ACC112 (cell line): ENCODE measurements at regions not wholly inside any gene's neighbourhood (a gene's known extent, or its start where the extent isn't known, plus 50 kb on each side); places are given as distances from the start of the nearest gene placed in this dataset.

ENCODE experiments used
- H2AFZ ChIP-seq: fragments of 200-600 bp; sonication (generic); one replicate; pipeline ENCODE4 v1.6.0; 2017; ENCODE audit warnings: antibody characterized with exemption, low read length; ENCODE audit not compliant: unreplicated experiment
- H3K27ac ChIP-seq: fragments of 200-600 bp; sonication (generic); 2 replicates; pipeline ENCODE4 v1.5.1; 2014; ENCODE audit warnings: low read depth, mild to moderate bottlenecking, antibody characterized with exemption, low read length, moderate library complexity
- H3K27me3 ChIP-seq: fragments of 200-600 bp; sonication (generic); 2 replicates; pipeline ENCODE4 v1.6.1; 2014; ENCODE audit warnings: mild to moderate bottlenecking, antibody characterized with exemption, low read length, moderate library complexity, mixed read lengths; ENCODE audit not compliant: insufficient read depth
- H3K36me3 ChIP-seq: fragments of 200-600 bp; sonication (generic); 2 replicates; pipeline ENCODE4 v1.6.1; 2016; ENCODE audit warnings: mild to moderate bottlenecking, antibody characterized with exemption, low read length, moderate library complexity, mixed read lengths; ENCODE audit not compliant: insufficient read depth
- H3K4me1 ChIP-seq: fragments of 200-600 bp; sonication (generic); one replicate; pipeline ENCODE4 v1.6.1; 2016; ENCODE audit warnings: low read length, mixed read lengths; ENCODE audit not compliant: insufficient read depth, unreplicated experiment, control insufficient read depth
- H3K4me3 ChIP-seq: fragments of 200-600 bp; sonication (generic); 2 replicates; pipeline ENCODE4 v1.5.1; 2014; ENCODE audit warnings: mild to moderate bottlenecking, low read depth, low read length
- H3K79me2 ChIP-seq: fragments of 200-600 bp; sonication (generic); one replicate; pipeline ENCODE4 v1.6.0; 2016; ENCODE audit warnings: low read length; ENCODE audit not compliant: control insufficient read depth, unreplicated experiment, insufficient read depth

DNA sequence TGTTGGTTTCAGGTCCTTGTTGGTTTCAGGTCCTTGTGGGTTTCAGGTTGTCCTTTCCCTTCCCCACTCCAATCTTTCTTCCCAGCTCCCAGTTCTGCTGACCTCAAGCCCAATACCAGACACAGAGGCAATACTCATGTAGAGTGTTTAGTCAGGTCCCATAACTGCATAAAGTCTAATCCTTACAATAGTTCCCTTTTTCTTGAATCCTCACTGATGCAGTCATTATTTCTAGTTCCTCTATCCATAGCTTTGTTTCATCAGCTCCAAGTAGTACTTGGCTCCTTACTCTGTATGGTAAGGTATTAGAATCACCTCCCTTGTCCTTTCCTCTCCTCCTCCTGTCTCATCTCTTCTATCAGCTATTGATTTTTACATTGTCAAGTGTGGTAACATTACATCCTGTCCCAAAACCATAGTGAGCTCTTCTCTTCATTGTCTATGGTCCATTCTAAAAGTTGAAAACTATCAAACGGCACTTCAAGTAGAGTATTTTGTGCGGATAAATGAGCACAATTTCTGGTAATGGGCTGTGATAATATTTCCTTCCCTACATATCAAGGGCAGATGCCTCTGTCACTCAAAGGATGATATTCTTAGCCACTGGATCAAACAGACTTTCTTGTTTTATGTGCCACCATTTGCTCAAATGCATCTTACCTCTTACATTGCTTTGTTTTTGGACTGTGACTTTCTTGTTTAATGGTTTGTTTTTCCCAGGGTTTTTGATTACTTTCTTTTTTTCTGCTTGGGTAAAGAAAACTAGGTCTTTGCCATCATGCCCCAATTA lies 57.2 kb upstream of the JDP2 start:
- Histone ChIP-seq H3K4me1 (no peaks in the 10 kb centered on the region), H3K79me2 (no peaks in the 10 kb centered on the region), H3K27ac (no peak overlapping the region), H3K27me3 (peaks cover 80% of the 10 kb centered on the region), H3K4me3 (no peak overlapping the region), H2AFZ (no peak overlapping the region), H3K36me3 (no peaks in the 10 kb centered on the region)

DNA sequence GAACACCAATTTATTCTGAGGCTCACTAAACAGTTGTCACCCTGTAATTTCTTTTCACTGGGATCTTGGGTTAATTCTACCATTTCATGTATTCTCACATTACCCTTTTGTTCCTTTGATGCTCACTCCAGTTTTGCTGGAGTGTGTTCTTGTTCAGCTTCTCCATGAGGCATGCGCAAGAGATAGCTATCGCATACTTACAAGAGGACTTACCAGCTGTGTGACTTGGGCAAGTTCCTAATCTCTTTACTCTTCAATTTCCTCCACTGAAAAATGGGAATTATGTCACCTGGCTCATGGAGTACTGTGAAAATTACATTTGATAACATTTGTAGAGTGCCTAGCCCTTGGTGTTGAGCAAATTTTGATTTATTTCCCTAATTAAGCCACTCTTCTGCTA lies 56.5 kb upstream of the JDP2 start:
- no peak overlapping the region for H2AFZ ChIP-seq
- H3K79me2 ChIP-seq, result no peaks in the 10 kb centered on the region
- no peaks in the 10 kb centered on the region for H3K36me3 ChIP-seq
- no peak overlapping the region for H3K4me3 ChIP-seq
- H3K27ac ChIP-seq, result no peak overlapping the region
- H3K27me3 ChIP-seq, result peaks cover 80% of the 10 kb centered on the region
- no peaks in the 10 kb centered on the region for H3K4me1 ChIP-seq

DNA sequence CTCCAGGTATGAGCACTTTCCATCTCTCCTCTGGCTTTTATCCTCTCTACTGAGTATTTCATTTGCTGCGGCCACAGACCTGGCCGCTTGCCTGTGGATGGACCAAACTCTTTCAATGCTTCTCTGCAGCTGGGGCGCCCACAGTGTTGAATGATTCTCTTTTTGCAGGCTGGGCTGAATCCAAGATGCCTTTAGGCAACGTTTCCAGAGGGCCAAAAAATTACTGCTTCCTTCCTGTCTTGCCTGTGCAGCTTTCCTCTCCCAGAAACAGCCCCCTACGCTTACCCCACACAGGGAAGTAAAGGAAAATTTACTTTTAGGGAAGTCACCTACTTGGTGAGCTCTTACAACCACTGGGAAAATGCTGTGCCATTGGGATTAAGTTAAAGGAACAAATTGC lies 55.6 kb upstream of the JDP2 start:
- no peak overlapping the region for H2AFZ ChIP-seq

DNA sequence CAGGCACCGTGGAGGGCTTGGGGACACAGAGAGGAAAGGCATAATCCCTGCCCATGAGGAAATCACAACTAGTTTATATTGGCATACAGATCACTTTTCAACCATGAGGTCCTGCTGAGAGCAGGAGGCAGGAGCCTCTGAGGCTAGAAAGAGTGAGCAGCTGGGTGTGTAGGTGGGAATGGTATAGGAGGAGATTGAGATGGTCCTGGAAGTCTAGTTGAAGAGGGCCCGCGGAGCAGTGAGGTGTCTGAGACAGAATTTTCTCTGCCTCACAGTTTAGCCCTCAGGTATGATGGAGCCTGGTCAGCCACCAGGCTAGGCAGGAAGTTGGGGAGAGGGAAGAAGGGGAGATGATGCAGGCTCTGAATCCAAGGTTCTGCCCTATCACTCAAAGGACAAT lies 54.7 kb upstream of the JDP2 start:
- H3K27me3 ChIP-seq, result peaks cover 67% of the 10 kb centered on the region
- no peak overlapping the region for H3K4me3 ChIP-seq
- H3K4me1 ChIP-seq, result no peaks in the 10 kb centered on the region
- no peaks in the 10 kb centered on the region for H3K79me2 ChIP-seq
- H3K36me3 ChIP-seq, result no peaks in the 10 kb centered on the region
- no peak overlapping the region for H2AFZ ChIP-seq
- no peak overlapping the region for H3K27ac ChIP-seq

More for the DNA sequence above, 55.6 kb upstream of the JDP2 start:
- no peaks in the 10 kb centered on the region for H3K4me1 ChIP-seq
- H3K4me3 ChIP-seq, result no peak overlapping the region
- no peak overlapping the region for H3K27ac ChIP-seq
- no peaks in the 10 kb centered on the region for H3K36me3 ChIP-seq
- H3K79me2 ChIP-seq, result no peaks in the 10 kb centered on the region
- H3K27me3 ChIP-seq, result peaks cover 71% of the 10 kb centered on the region

DNA sequence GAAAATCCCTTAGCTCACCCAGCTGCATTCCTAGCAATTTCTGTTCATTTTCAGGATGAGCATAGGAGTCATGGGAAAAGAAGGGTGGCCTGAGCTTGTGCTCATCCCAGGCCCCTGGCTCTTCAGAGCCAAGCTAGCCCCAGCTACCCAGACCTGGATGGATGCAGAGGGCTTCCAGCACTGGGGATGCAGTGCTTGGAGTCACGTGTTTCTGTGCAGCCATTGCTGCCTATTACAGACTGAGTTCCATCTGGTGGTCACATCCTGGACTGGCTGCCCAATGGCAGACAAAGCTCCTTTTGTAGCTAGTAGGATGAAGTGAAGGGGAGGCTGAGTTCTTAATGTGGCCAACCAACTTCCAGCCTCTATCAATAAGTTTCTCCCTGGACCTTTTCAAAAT lies 54.2 kb upstream of the JDP2 start:
- H3K36me3 ChIP-seq, result no peaks in the 10 kb centered on the region
- no peaks in the 10 kb centered on the region for H3K79me2 ChIP-seq
- no peak overlapping the region for H3K4me3 ChIP-seq

DNA sequence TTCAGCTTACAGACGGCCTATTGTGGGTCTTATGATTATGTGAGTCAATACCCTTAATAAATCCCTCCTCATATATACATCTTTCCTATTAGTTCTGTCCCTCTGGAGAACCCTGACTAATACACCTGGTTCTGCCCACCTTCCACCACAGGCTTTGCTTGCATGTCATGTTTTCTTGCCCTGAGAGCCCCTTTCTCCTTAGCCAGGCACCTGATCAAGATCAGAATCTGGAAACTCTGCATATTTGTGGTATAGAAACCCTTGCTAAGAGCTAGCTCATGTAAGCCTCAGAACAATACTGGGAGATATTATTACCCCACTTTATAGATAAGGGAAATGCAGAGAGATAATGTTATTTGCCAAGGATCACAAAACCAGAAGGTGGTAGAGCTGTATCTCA lies 52.9 kb upstream of the JDP2 start:
- H3K27ac ChIP-seq, result no peak overlapping the region
- peaks cover 60% of the 10 kb centered on the region for H3K27me3 ChIP-seq
- H3K79me2 ChIP-seq, result no peaks in the 10 kb centered on the region
- no peaks in the 10 kb centered on the region for H3K36me3 ChIP-seq
- H3K4me3 ChIP-seq, result no peak overlapping the region
- no peak overlapping the region for H2AFZ ChIP-seq
- H3K4me1 ChIP-seq, result no peaks in the 10 kb centered on the region

More for the DNA sequence above, 54.2 kb upstream of the JDP2 start:
- Histone ChIP-seq H2AFZ (no peak overlapping the region), H3K4me1 (no peaks in the 10 kb centered on the region), H3K27me3 (peaks cover 67% of the 10 kb centered on the region), H3K27ac (no peak overlapping the region)

DNA sequence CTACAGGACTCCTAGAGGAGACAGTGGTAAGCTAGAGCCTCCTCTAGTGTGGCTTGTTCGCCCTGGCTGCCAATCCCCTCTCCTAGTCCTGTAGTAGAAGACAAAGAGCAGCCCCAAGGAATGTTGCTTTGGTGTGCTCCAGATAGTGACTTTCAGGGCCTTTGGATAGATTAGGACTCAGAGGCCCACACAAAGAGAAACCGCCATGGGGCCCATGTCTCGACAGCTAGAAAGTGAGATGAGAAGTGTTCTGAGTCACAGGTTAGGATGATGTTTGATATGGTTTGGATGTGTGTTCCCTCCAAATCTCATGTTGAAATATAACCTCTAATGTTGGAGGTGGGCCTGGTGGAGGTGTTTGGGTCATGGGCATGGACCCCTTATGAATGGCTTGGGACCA lies 51.8 kb upstream of the JDP2 start:
- Histone ChIP-seq H2AFZ (no peak overlapping the region), H3K27ac (no peak overlapping the region), H3K36me3 (no peaks in the 10 kb centered on the region), H3K4me3 (no peak overlapping the region), H3K79me2 (no peaks in the 10 kb centered on the region), H3K27me3 (peaks cover 50% of the 10 kb centered on the region), H3K4me1 (no peaks in the 10 kb centered on the region)
